ENCODE measurements at regions not wholly inside any gene's neighbourhood (a gene's known extent, or its start where the extent isn't known, plus 50 kb on each side); places are given as distances from the start of the nearest gene placed in this dataset.

GRCh38 chr7:32416846-32417245, 73.3 kb downstream of the LSM5 start:
- TF ChIP-seq TSHZ2 (CRISPR knock-in tag; IDR thresholded peaks at IDR 0.05) (no peak), RARB (CRISPR knock-in tag; IDR thresholded peaks at IDR 0.05) (no peak), SNAI2 (CRISPR knock-in tag; IDR thresholded peaks at IDR 0.05) (no peak), PPARA (CRISPR knock-in tag; IDR thresholded peaks at IDR 0.05; ENCODE audit: borderline replicate concordance) (no peak), GLIS3 (CRISPR knock-in tag; IDR thresholded peaks at IDR 0.05) (no peak), TOX (CRISPR knock-in tag; IDR thresholded peaks at IDR 0.05; ENCODE audit: borderline replicate concordance) (no peak), OSR1 (CRISPR knock-in tag; IDR thresholded peaks at IDR 0.05) (no peak), ZFP30 (CRISPR knock-in tag; IDR thresholded peaks at IDR 0.05) (no peak), ZNF70 (CRISPR knock-in tag; IDR thresholded peaks at IDR 0.05) (no peak)
- ATAC-seq, result no peak

- TF ChIP-seq CSDC2 (CRISPR knock-in tag; IDR thresholded peaks at IDR 0.05) (no peak), ZC3H10 (CRISPR knock-in tag; IDR thresholded peaks at IDR 0.05) (no peak), TSHZ2 (CRISPR knock-in tag; IDR thresholded peaks at IDR 0.05) (no peak), OSR1 (CRISPR knock-in tag; IDR thresholded peaks at IDR 0.05) (no peak), BACH2 (CRISPR knock-in tag; IDR thresholded peaks at IDR 0.05; ENCODE audit: borderline replicate concordance) (no peak), SNAI2 (CRISPR knock-in tag; IDR thresholded peaks at IDR 0.05) (no peak), PPARA (CRISPR knock-in tag; IDR thresholded peaks at IDR 0.05; ENCODE audit: borderline replicate concordance) (no peak), ZFP30 (CRISPR knock-in tag; IDR thresholded peaks at IDR 0.05) (no peak)
- no peak; the same call in 2 of the 3 replicates for ATAC-seq
Observed at GRCh38 chr7:32415936-32416335, 74.2 kb downstream of the LSM5 start.

GRCh38 chr7:32415519-32415918, 74.7 kb downstream of the LSM5 start:
- TF ChIP-seq RARB (CRISPR knock-in tag; IDR thresholded peaks at IDR 0.05), result no peak
- no peak for TF ChIP-seq POU6F1 (CRISPR knock-in tag; IDR thresholded peaks at IDR 0.05; ENCODE audit: borderline replicate concordance, low read depth)
- TF ChIP-seq ARNTL (CRISPR knock-in tag; IDR thresholded peaks at IDR 0.05; ENCODE audit: borderline replicate concordance, low read depth), result no peak
- TF ChIP-seq CSDC2 (CRISPR knock-in tag; IDR thresholded peaks at IDR 0.05), result no peak
- TF ChIP-seq ZFP3 (CRISPR knock-in tag; IDR thresholded peaks at IDR 0.05), result no peak
- TF ChIP-seq TSHZ2 (CRISPR knock-in tag; IDR thresholded peaks at IDR 0.05), result no peak
- TF ChIP-seq OSR1 (CRISPR knock-in tag; IDR thresholded peaks at IDR 0.05), result no peak
- no peak for TF ChIP-seq TOX (CRISPR knock-in tag; IDR thresholded peaks at IDR 0.05; ENCODE audit: borderline replicate concordance)
- no peak for TF ChIP-seq GLIS3 (CRISPR knock-in tag; IDR thresholded peaks at IDR 0.05)
- no peak for TF ChIP-seq BACH2 (CRISPR knock-in tag; IDR thresholded peaks at IDR 0.05; ENCODE audit: borderline replicate concordance)
- TF ChIP-seq ZFP30 (CRISPR knock-in tag; IDR thresholded peaks at IDR 0.05), result no peak
- no peak for TF ChIP-seq SNAI2 (CRISPR knock-in tag; IDR thresholded peaks at IDR 0.05)
- TF ChIP-seq PATZ1 (CRISPR knock-in tag; IDR thresholded peaks at IDR 0.05; ENCODE audit: borderline replicate concordance), result no peak
- TF ChIP-seq ESRRG (CRISPR knock-in tag; IDR thresholded peaks at IDR 0.05), result no peak
- no peak for TF ChIP-seq ZC3H10 (CRISPR knock-in tag; IDR thresholded peaks at IDR 0.05)
- TF ChIP-seq TCF4 (CRISPR knock-in tag; IDR thresholded peaks at IDR 0.05; ENCODE audit: borderline replicate concordance), result no peak
- no peak for TF ChIP-seq PPARA (CRISPR knock-in tag; IDR thresholded peaks at IDR 0.05; ENCODE audit: borderline replicate concordance)
- no peak for TF ChIP-seq ISL1 (CRISPR knock-in tag; IDR thresholded peaks at IDR 0.05)
- ATAC-seq, result no peak
